Kidney (tissue), 13 donors: ENCODE measurements at regions not wholly inside any gene's neighbourhood (a gene's known extent, or its start where the extent isn't known, plus 50 kb on each side); places are given as distances from the start of the nearest gene placed in this dataset.

Experiments used
- DNase-seq, 5 donors: peaks; one replicate each; pipeline ENCODE4 v3.0.0-alpha.2; 2013 to 2020
- FAIRE-seq: peaks from 2 replicates; lab custom pipeline; 2012; peaks lifted over from hg19 to GRCh38; lab: Jason Lieb, UNC
- H3K27ac ChIP-seq, 2 donors: one replicate each; pipeline ENCODE4 v1.7.0; 2013; ENCODE audit warnings: low read depth in 2 of 2, low read length in 2 of 2, inconsistent platforms in 1 of 2
- H3K27me3 ChIP-seq: one replicate; pipeline ENCODE4 v1.7.1; 2013; ENCODE audit warnings: low read length, inconsistent platforms; ENCODE audit not compliant: control insufficient read depth, insufficient read depth
- H3K36me3 ChIP-seq, 3 donors: one replicate each; pipeline versions ENCODE4 v1.7.0 to v1.7.1; 2013; ENCODE audit warnings: low read length in 3 of 3, control low read depth in 1 of 3, inconsistent platforms in 1 of 3; ENCODE audit not compliant: insufficient read depth in 3 of 3, control insufficient read depth in 2 of 3
- H3K4me1 ChIP-seq, 3 donors: one replicate each; pipeline versions ENCODE4 v1.7.0 to v1.7.1; 2013; ENCODE audit warnings: low read length in 3 of 3, inconsistent platforms in 1 of 3, low read depth in 1 of 3; ENCODE audit not compliant: control insufficient read depth in 2 of 3, insufficient read depth in 2 of 3
- H3K4me3 ChIP-seq, 3 donors: one replicate each; pipeline versions ENCODE4 v1.7.0 to v1.8.1; 2013; ENCODE audit warnings: low read length in 3 of 3, control low read depth in 1 of 3, inconsistent platforms in 1 of 3
- H3K9ac ChIP-seq, 3 donors: one replicate each; pipeline versions ENCODE4 v1.7.0 to v1.7.1; 2013; ENCODE audit warnings: low read length in 3 of 3, control low read depth in 1 of 3, inconsistent platforms in 1 of 3
- H3K9me3 ChIP-seq, 3 donors: one replicate each; pipeline versions ENCODE4 v1.7.0 to v1.7.1; 2013; ENCODE audit warnings: low read length in 3 of 3, control low read depth in 1 of 3, inconsistent platforms in 1 of 3; ENCODE audit not compliant: control insufficient read depth in 2 of 3, insufficient read depth in 1 of 3
- intact Hi-C: fragments of 100-400 bp; cut with DNase I; formaldehyde crosslinking; loops from one replicate; pipeline ENCODE4 v1.11.1; 2022
- TF ChIP-seq, protein P1 (sequence below): IDR thresholded peaks from 3 replicates; pipeline ENCODE4 v1.5.1; 2012; ENCODE audit warnings: mild to moderate bottlenecking, moderate library complexity, borderline replicate concordance; ENCODE audit not compliant: insufficient read depth; ENCODE audit errors: extremely low read depth
- donor health status: control.
- donor health status: control.
- donor health status: control.
- donor health status: control.
- donor health status: control.
- donor health status: DM: yes; HTN: yes; CAD: no.
- donor health status: Normal renal cell carcinoma (clear cell type).

DNA sequence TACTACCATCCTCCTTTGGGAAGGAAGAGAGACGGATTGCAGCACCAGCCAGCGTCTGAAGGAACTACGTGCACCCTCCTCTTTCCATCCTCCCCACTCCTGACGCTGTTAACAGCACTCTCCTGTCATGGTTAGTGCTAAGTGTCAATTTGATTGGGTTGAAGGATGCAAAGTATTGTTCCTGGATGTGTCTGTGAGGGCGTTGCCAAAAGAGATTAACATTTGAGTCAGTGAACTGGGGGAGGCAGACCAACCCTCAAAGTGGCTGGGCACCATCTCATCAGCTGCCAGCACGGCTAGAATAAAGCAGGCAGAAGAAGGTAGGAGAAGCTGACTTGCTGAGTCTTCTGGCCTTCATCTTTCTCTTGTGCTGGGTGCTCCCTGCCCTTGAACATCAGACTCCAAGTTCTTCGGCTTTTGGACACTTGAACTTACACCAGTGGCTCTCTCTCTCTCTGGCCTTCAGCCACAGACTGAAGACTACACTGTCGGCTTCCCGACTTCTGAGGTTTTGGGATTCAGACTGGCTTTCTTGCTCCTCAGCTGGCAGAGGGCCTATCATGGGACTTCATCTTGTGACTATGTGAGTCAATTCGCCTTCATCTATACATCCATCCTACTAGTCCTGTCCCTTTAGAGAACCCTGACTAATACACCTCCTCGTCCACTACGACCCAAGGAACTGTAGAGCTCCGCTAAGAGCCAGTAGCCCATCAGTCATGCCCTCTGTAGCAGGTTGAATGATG, 128.2 kb upstream of the HES1 start:
- Histone ChIP-seq H3K36me3 (no peaks in the 10 kb centered on the region), H3K4me1 (peaks cover 0 to 10% (median 10%) of the 10 kb centered on the region in 3 donors), H3K4me3 (no peak overlapping the region), H3K9me3 (no peaks in the 10 kb centered on the region), H3K9ac (no peak overlapping the region), H3K27ac (no peak overlapping the region), H3K27me3 (no peaks in the 10 kb centered on the region)
- no peak for FAIRE-seq
- TF ChIP-seq, protein P1, sequence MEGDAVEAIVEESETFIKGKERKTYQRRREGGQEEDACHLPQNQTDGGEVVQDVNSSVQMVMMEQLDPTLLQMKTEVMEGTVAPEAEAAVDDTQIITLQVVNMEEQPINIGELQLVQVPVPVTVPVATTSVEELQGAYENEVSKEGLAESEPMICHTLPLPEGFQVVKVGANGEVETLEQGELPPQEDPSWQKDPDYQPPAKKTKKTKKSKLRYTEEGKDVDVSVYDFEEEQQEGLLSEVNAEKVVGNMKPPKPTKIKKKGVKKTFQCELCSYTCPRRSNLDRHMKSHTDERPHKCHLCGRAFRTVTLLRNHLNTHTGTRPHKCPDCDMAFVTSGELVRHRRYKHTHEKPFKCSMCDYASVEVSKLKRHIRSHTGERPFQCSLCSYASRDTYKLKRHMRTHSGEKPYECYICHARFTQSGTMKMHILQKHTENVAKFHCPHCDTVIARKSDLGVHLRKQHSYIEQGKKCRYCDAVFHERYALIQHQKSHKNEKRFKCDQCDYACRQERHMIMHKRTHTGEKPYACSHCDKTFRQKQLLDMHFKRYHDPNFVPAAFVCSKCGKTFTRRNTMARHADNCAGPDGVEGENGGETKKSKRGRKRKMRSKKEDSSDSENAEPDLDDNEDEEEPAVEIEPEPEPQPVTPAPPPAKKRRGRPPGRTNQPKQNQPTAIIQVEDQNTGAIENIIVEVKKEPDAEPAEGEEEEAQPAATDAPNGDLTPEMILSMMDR, result no peak
- DNase-seq, result no peak
- intact Hi-C loops, result loop anchor here (10.0 kb wide), 1 partner anchor 127 kb away; the partner anchor contains the start of gene HES1

DNA sequence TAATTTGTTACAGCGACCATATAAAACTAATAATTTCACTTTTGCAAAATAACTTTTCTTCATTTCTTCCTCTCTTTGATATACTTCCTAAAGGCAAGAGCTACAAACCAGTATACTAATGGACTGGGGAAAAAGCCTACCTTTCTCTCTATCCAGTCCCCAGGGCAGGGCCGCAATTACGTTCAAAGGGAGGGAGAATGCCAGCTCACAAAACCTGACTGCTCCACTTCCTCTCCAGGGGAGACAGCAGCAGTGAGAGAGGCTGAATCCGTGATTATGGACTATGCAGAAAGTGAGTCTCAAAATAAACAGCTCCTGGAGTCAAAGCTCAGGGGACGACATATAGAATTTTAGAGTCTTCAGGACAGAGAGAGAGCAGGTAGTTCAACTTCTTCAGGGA, 126.9 kb upstream of the HES1 start:
- Histone ChIP-seq H3K4me1 (peaks cover 0 to 3% (median 3%) of the 10 kb centered on the region in 3 donors), H3K27me3 (no peaks in the 10 kb centered on the region), H3K27ac (no peak overlapping the region), H3K36me3 (no peaks in the 10 kb centered on the region), H3K9ac (no peak overlapping the region), H3K4me3 (no peak overlapping the region), H3K9me3 (no peaks in the 10 kb centered on the region)
- FAIRE-seq (no peak), DNase-seq (no peak)
- TF ChIP-seq, protein P1, result no peak
- intact Hi-C loops, result loop anchor here (10.0 kb wide), 1 partner anchor 126 kb away; the partner anchor contains the start of gene HES1

DNA sequence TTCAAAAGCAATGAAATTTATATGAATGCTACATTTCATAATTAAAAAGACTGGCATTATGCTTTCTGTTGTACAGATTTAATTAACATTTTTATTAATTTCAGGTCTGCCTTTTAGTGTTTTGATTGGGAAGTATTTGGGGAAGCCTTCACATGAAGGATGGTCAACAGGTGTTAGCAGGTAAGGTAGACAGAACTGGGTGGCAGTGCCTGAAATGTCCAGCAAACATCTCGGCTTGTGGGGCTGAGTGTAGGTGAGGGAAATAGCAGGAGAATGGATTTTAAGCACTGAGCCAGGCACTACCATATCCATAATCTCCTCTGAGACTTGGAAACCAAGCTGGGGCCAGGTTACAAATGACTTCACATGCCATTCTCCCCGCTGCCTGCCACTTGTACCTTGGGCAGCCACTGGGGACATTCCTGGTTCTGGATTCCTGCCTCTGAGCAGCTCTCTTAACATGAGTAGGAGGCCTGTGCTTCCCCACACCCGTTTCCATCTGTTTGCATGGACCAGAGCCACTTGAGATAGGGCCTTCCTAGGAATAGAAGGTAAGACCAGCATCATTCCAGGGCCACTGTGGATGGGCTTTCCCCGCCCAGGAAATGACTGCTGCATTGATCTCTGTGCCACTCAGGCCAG, 125.9 kb upstream of the HES1 start:
- TF ChIP-seq, protein P1, result no peak
- no peak overlapping the region for H3K27ac ChIP-seq
- H3K9ac ChIP-seq, result no peak overlapping the region
- no peaks in the 10 kb centered on the region for H3K27me3 ChIP-seq
- no peaks in the 10 kb centered on the region for H3K9me3 ChIP-seq
- H3K36me3 ChIP-seq, result no peaks in the 10 kb centered on the region
- FAIRE-seq, result no peak
- intact Hi-C loops, result loop anchor here (10.0 kb wide), 1 partner anchor 125 kb away; the partner anchor contains the start of gene HES1
- H3K4me3 ChIP-seq, result no peak overlapping the region
- H3K4me1 ChIP-seq, result no peaks in the 10 kb centered on the region
- DNase-seq, result peak in 3 of 5 donors; percentile 62 to 78 (median 76)
